ENCODE measurements at regions not wholly inside any gene's neighbourhood (a gene's known extent, or its start where the extent isn't known, plus 50 kb on each side); places are given as distances from the start of the nearest gene placed in this dataset.

GRCh38 chr12:126557659-126558058, 1492.4 kb downstream of the AACS start:
- DNase-seq (ENCODE audit: low read depth) = no peak
- H3K4me3 ChIP-seq (ENCODE audit: low read length) = no peak overlapping the region
- no peak for TF ChIP-seq CTCF (conservative IDR thresholded peaks at IDR 0.05; ENCODE audit: low read length)

GRCh38 chr12:126558219-126558618, 1493.0 kb downstream of the AACS start:
- TF ChIP-seq CTCF (conservative IDR thresholded peaks at IDR 0.05; ENCODE audit: low read length) = no peak
- H3K4me3 ChIP-seq (ENCODE audit: low read length) = no peak overlapping the region
- DNase-seq (ENCODE audit: low read depth) = no peak

- no peak for TF ChIP-seq CTCF (conservative IDR thresholded peaks at IDR 0.05; ENCODE audit: low read length)
- DNase-seq (ENCODE audit: low read depth) = no peak
- H3K4me3 ChIP-seq (ENCODE audit: low read length) = no peak overlapping the region
Measured at GRCh38 chr12:126558810-126559209, 1493.6 kb downstream of the AACS start.

- H3K4me3 ChIP-seq (ENCODE audit: low read length) = no peak overlapping the region
- no peak for TF ChIP-seq CTCF (conservative IDR thresholded peaks at IDR 0.05; ENCODE audit: low read length)
- DNase-seq (ENCODE audit: low read depth) = no peak
Measured at GRCh38 chr12:126567016-126567415, 1501.8 kb downstream of the AACS start.

GRCh38 chr12:126569706-126570105, 1504.5 kb downstream of the AACS start:
- no peak overlapping the region for H3K4me3 ChIP-seq (ENCODE audit: low read length)
- TF ChIP-seq CTCF (conservative IDR thresholded peaks at IDR 0.05; ENCODE audit: low read length) = no peak
- no peak for DNase-seq (ENCODE audit: low read depth)

GRCh38 chr12:126570566-126570965, 1505.3 kb downstream of the AACS start:
- H3K4me3 ChIP-seq (ENCODE audit: low read length) = no peak overlapping the region
- no peak for TF ChIP-seq CTCF (conservative IDR thresholded peaks at IDR 0.05; ENCODE audit: low read length)
- DNase-seq (ENCODE audit: low read depth) = no peak

GRCh38 chr12:126572170-126572569, 1506.9 kb downstream of the AACS start:
- no peak for TF ChIP-seq CTCF (conservative IDR thresholded peaks at IDR 0.05; ENCODE audit: low read length)
- no peak for DNase-seq (ENCODE audit: low read depth)
- H3K4me3 ChIP-seq (ENCODE audit: low read length) = no peak overlapping the region

All from AG10803 (cell line).